SK-N-SH (cell line): ENCODE measurements at regions not wholly inside any gene's neighbourhood (a gene's known extent, or its start where the extent isn't known, plus 50 kb on each side); places are given as distances from the start of the nearest gene placed in this dataset.

Experiments
- CTCF ChIA-PET: fragments of 300-600, 350-600 bp; formaldehyde crosslinking; extraction: SDS; loops from one replicate; lab custom pipeline; 2021; lab: Yijun Ruan, JAX
- POLR2A ChIA-PET: fragments of 350-600 bp; sonication (Branson Sonifier 250); formaldehyde crosslinking; extraction: SDS; loops from one replicate; lab custom pipeline; 2020; ENCODE audit warnings: antibody characterized with exemption, inconsistent platforms; lab: Yijun Ruan, JAX
- DNase-seq: peaks from one replicate; pipeline ENCODE4 v3.0.0; 2012
- H2AFZ ChIP-seq: fragments of 200-600 bp; sonication (generic); 2 replicates; pipeline ENCODE4 v1.8.1; 2016; ENCODE audit warnings: antibody characterized with exemption, mild to moderate bottlenecking, low read depth
- H3F3A ChIP-seq: fragments of 200-600 bp; sonication (generic); replicated peaks from 2 replicates; pipeline ENCODE3; 2016; ENCODE audit warnings: antibody characterized with exemption, mild to moderate bottlenecking; ENCODE audit not compliant: insufficient read depth
- H3K27ac ChIP-seq, 2 experiments: fragments of 200-500 bp in 1 of 2; fragments of 200-600 bp in 1 of 2; sonication (Bioruptor generic) in 1 of 2; sonication (generic), shearing (Covaris generic) in 1 of 2; 2 replicates each; pipeline versions ENCODE4 v1.5.1 to v1.6.1; 2014 to 2016; ENCODE audit warnings: low read depth in 2 of 2, inconsistent platforms in 1 of 2, low read length in 1 of 2, mild to moderate bottlenecking in 1 of 2, mixed read lengths in 1 of 2
- H3K27me3 ChIP-seq: fragments of 200-600 bp; sonication (generic), shearing (Covaris generic); 2 replicates; pipeline ENCODE4 v1.6.1; 2016; ENCODE audit warnings: mixed run types; ENCODE audit not compliant: insufficient read depth
- H3K36me3 ChIP-seq, 2 experiments: fragments of 200-500 bp in 1 of 2; fragments of 200-600 bp in 1 of 2; sonication (Bioruptor generic) in 1 of 2; sonication (generic) in 1 of 2; replicated peaks in 1 of 2; 2 replicates each; pipeline versions ENCODE3 to v1.5.1; 2014 to 2016; ENCODE audit warnings: low read length in 1 of 2, mild to moderate bottlenecking in 1 of 2; ENCODE audit not compliant: insufficient read depth in 2 of 2, control insufficient read depth in 1 of 2
- H3K4me1 ChIP-seq, 2 experiments: fragments of 200-500 bp in 1 of 2; fragments of 200-600 bp in 1 of 2; sonication (Bioruptor generic) in 1 of 2; sonication (generic), shearing (Covaris generic) in 1 of 2; 2 replicates each; pipeline versions ENCODE4 v1.5.1 to v1.6.1; 2014 to 2016; ENCODE audit warnings: low read depth in 1 of 2, low read length in 1 of 2, mixed run types in 1 of 2; ENCODE audit not compliant: insufficient read depth in 2 of 2, control insufficient read depth in 1 of 2
- H3K4me2 ChIP-seq: fragments of 200-600 bp; sonication (generic), shearing (Covaris generic); 2 replicates; pipeline ENCODE4 v1.6.1; 2017; ENCODE audit warnings: mixed run types
- H3K4me3 ChIP-seq, 2 experiments: fragments of 200-500 bp in 1 of 2; fragments of 200-600 bp in 1 of 2; sonication (Bioruptor generic) in 1 of 2; sonication (generic), shearing (Covaris generic) in 1 of 2; 2 replicates each; pipeline versions ENCODE4 v1.5.1 to v1.8.1; 2014 to 2016; ENCODE audit warnings: low read depth in 2 of 2, inconsistent platforms in 1 of 2, low read length in 1 of 2, mild to moderate bottlenecking in 1 of 2, mixed read lengths in 1 of 2, moderate library complexity in 1 of 2
- H3K79me2 ChIP-seq: fragments of 200-600 bp; sonication (generic); 2 replicates; pipeline ENCODE4 v1.8.1; 2017; ENCODE audit warnings: mild to moderate bottlenecking; ENCODE audit not compliant: insufficient read depth
- H3K9ac ChIP-seq: fragments of 200-600 bp; sonication (generic); 2 replicates; pipeline ENCODE4 v1.6.1; 2017; ENCODE audit warnings: mixed run types
- H3K9me2 ChIP-seq: fragments of 200-600 bp; sonication (generic); 2 replicates; pipeline ENCODE4 v1.6.1; 2017; ENCODE audit warnings: mixed run types
- H3K9me3 ChIP-seq: fragments of 200-600 bp; sonication (generic); 2 replicates; pipeline ENCODE4 v1.6.1; 2017; ENCODE audit warnings: mixed run types, mild to moderate bottlenecking, moderate library complexity
- H4K20me1 ChIP-seq: fragments of 200-600 bp; sonication (generic); 2 replicates; pipeline ENCODE4 v1.6.1; 2017; ENCODE audit warnings: mild to moderate bottlenecking, mixed run types; ENCODE audit not compliant: insufficient read depth
- CHD2 ChIP-seq: fragments of 150-350 bp; IDR thresholded peaks from 2 replicates; pipeline ENCODE4 v1.6.1; 2018; ENCODE audit warnings: low read length; ENCODE audit not compliant: partially characterized antibody
- CTCF ChIP-seq: fragments of 200-600 bp; sonication (generic); IDR thresholded peaks from 2 replicates; pipeline ENCODE4 v1.6.1; 2017; ENCODE audit warnings: antibody characterized with exemption, mild to moderate bottlenecking, moderate library complexity
- EP300 ChIP-seq, 2 experiments: IDR thresholded peaks; 2 replicates each; pipeline versions ENCODE4 v1.4.0 to v1.6.1; 2012; ENCODE audit warnings: borderline replicate concordance in 1 of 2, low read depth in 1 of 2, low read length in 1 of 2
- FOSL2 ChIP-seq: IDR thresholded peaks from 2 replicates; pipeline ENCODE4 v1.4.0; 2012; ENCODE audit warnings: low read depth, mild to moderate bottlenecking, moderate library complexity, borderline replicate concordance
- GABPA ChIP-seq: IDR thresholded peaks from 2 replicates; pipeline ENCODE4 v1.4.0; 2012; ENCODE audit warnings: low read depth, mild to moderate bottlenecking
- GATA2 ChIP-seq: sonication (generic); formaldehyde crosslinking; IDR thresholded peaks from 2 replicates; pipeline ENCODE4 v1.5.0; 2020; ENCODE audit warnings: mild to moderate bottlenecking, missing genetic modification reagents
- JUND ChIP-seq: IDR thresholded peaks from 2 replicates; pipeline ENCODE4 v1.4.0; 2012
- MAX ChIP-seq: IDR thresholded peaks from 2 replicates; pipeline ENCODE4 v1.4.0; 2012; ENCODE audit warnings: low read depth
- NFIC ChIP-seq: IDR thresholded peaks from 2 replicates; pipeline ENCODE4 v1.4.0; 2012; ENCODE audit warnings: borderline replicate concordance
- NRF1 ChIP-seq: IDR thresholded peaks from 2 replicates; pipeline ENCODE4 v1.6.1; 2012; ENCODE audit warnings: low read depth, mild to moderate bottlenecking, low read length
- POLR2AphosphoS5 ChIP-seq: IDR thresholded peaks from 2 replicates; pipeline ENCODE4 v1.6.1; 2012; ENCODE audit warnings: low read depth, low read length
- RAD21 ChIP-seq: IDR thresholded peaks from 2 replicates; pipeline ENCODE4 v1.6.1; 2012; ENCODE audit warnings: mild to moderate bottlenecking, low read length
- RCOR1 ChIP-seq: fragments of 150-350 bp; IDR thresholded peaks from 2 replicates; pipeline ENCODE4 v1.6.1; 2017; ENCODE audit warnings: antibody characterized with exemption, low read length
- RFX5 ChIP-seq: IDR thresholded peaks from 2 replicates; pipeline ENCODE4 v1.6.1; 2012; ENCODE audit warnings: mild to moderate bottlenecking, improper control_type of control experiment, low read length
- RXRA ChIP-seq: IDR thresholded peaks from 2 replicates; pipeline ENCODE4 v1.4.0; 2012; ENCODE audit warnings: low read depth, mild to moderate bottlenecking, borderline replicate concordance
- SIN3A ChIP-seq: IDR thresholded peaks from 2 replicates; pipeline ENCODE4 v1.6.1; 2012; ENCODE audit warnings: low read depth, mild to moderate bottlenecking, low read length, moderate library complexity, borderline replicate concordance
- TAF1 ChIP-seq: IDR thresholded peaks from 2 replicates; pipeline ENCODE4 v1.6.1; 2012; ENCODE audit warnings: low read depth, mild to moderate bottlenecking, low read length, moderate library complexity, borderline replicate concordance
- TCF12 ChIP-seq: IDR thresholded peaks from 2 replicates; pipeline ENCODE4 v1.4.0; 2012
- YY1 ChIP-seq: IDR thresholded peaks from 2 replicates; pipeline ENCODE4 v1.4.0; 2012; ENCODE audit warnings: low read depth, mild to moderate bottlenecking
- ZBTB33 ChIP-seq: IDR thresholded peaks from 2 replicates; pipeline ENCODE4 v1.4.0; 2012; ENCODE audit warnings: low read depth, borderline replicate concordance
- WGBS: methylation state at CpG from one replicate; pipeline ENCODE4 v1.1.6; 2017; ENCODE audit warnings: low lambda C conversion rate; 5-methylcytosine and 5-hydroxymethylcytosine counted together
- TF ChIP-seq, protein P1 (sequence below): fragments of 150-350 bp; IDR thresholded peaks from 2 replicates; pipeline ENCODE4 v1.6.1; 2017; ENCODE audit warnings: antibody characterized with exemption, low read length, low read depth, borderline replicate concordance

DNA sequence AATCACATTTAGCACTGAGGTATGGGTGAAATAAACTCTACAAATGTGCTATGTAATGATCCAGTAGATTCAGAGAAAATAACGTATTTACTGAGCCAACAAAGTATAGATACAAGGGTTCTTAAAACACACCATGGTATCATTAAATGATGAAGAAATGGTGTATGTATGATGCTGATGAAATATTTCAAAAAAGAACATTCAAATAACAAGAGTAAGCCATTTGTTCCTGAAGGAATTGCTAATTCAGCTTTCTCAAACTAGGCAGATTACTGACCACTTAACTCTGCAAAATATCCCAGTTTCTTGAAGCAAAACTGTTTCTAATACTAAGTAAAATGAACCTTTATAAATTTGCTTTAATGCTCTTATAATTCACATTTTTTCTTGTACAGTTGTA is 97.6 kb upstream of the IFNE start (continued):
- no peak for TF ChIP-seq RCOR1
- TF ChIP-seq FOSL2: no peak
- no peak for TF ChIP-seq POLR2AphosphoS5
- no peak for TF ChIP-seq RXRA
- TF ChIP-seq NFIC: no peak
- TF ChIP-seq, protein P1, sequence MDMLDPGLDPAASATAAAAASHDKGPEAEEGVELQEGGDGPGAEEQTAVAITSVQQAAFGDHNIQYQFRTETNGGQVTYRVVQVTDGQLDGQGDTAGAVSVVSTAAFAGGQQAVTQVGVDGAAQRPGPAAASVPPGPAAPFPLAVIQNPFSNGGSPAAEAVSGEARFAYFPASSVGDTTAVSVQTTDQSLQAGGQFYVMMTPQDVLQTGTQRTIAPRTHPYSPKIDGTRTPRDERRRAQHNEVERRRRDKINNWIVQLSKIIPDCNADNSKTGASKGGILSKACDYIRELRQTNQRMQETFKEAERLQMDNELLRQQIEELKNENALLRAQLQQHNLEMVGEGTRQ: no peak
- TF ChIP-seq GABPA: no peak
- TF ChIP-seq MAX: no peak

DNA sequence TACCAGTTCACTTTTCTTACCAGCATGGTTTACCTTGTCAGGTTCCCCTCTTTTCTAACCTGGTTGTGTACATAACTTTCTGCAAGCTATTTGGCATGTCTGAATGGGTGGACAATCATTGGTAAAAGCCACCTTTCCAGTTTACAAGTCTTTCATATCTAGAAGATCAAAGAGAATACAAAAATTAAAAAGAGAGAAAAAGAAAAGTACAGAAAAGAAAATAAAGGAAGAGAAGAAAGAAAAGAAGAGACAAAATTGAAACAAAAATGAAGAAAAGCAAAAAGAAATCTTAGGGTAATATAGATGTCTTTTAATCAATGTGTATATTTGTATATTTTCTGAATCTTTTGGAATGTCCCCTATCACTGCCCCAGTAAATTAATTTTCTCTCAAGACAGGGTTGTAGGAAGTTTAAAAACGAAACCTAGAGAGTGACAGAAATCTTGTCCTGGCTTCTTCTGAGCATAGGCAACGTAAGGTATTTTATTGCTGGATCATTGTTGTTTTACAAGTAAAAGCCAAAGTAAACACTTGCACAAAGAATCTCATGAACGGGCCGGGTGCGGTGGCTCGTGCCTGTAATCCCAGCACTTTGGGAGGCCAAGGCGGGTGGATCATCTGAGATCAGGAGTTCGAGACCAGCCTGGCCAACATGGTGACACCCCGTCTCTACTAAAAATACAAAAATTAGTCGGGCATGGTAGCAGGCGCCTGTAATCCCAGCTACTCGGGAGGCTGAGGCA is 98.7 kb upstream of the IFNE start:
- no peak overlapping the region for H3K9ac ChIP-seq
- POLR2A ChIA-PET: no interaction called here

More for the DNA sequence above, 98.7 kb upstream of the IFNE start:
- no peaks in the 10 kb centered on the region for H3K9me2 ChIP-seq
- H3K79me2 ChIP-seq: no peaks in the 10 kb centered on the region
- H2AFZ ChIP-seq: no peak overlapping the region
- H3K4me1 ChIP-seq: no peaks in the 10 kb centered on the region; a peak in 1 of 4 replicates
- H3K9me3 ChIP-seq: no peaks in the 10 kb centered on the region
- WGBS: 7% methylated on average over 12 of the region's 12 CpGs
- CTCF ChIA-PET: no interaction called here
- no peaks in the 10 kb centered on the region for H4K20me1 ChIP-seq
- no peak for DNase-seq
- peaks cover 43% of the 10 kb centered on the region; the same call in 1 of the 2 replicates for H3K27me3 ChIP-seq
- TF ChIP-seq SIN3A: no peak
- no peak for TF ChIP-seq ZBTB33
- no peak for TF ChIP-seq GATA2 (CRISPR knock-in tag)
- TF ChIP-seq MAX: no peak
- no peak for TF ChIP-seq JUND
- TF ChIP-seq RFX5: no peak
- TF ChIP-seq, protein P1: no peak
- TF ChIP-seq RCOR1: no peak
- no peak for TF ChIP-seq TAF1
- TF ChIP-seq TCF12: no peak
- no peak for TF ChIP-seq YY1
- no peak for TF ChIP-seq CHD2
- no peak for TF ChIP-seq NRF1
- no peak for TF ChIP-seq RAD21
- TF ChIP-seq CTCF: no peak
- TF ChIP-seq EP300 (IDR thresholded peaks at IDR 0.05; ENCODE audit: borderline replicate concordance in 1 of 2, low read depth in 1 of 2, low read length in 1 of 2): no peak
- H3K27ac ChIP-seq: no peak overlapping the region
- no peak overlapping the region for H3K4me3 ChIP-seq
- no peaks in the 10 kb centered on the region for H3K36me3 ChIP-seq
- H3F3A ChIP-seq: no peaks in the 10 kb centered on the region
- H3K4me2 ChIP-seq: no peak overlapping the region
